Right lobe of liver (tissue), 4 donors: ENCODE measurements at regions not wholly inside any gene's neighbourhood (a gene's known extent, or its start where the extent isn't known, plus 50 kb on each side); places are given as distances from the start of the nearest gene placed in this dataset.

Experiments
- CTCF ChIP-seq, 4 donors: fragments of 200-600 bp in 3 of 4; fragments of 450-650 bp in 1 of 4; IDR thresholded peaks; one replicate each; pipeline versions ENCODE4 v1.5.1 to v1.8.0; 2016 to 2022; ENCODE audit warnings: antibody characterized with exemption in 4 of 4, mild to moderate bottlenecking in 2 of 4
- POLR2A ChIP-seq: fragments of 450-650 bp; IDR thresholded peaks from one replicate; pipeline ENCODE4 v1.6.1; 2017; ENCODE audit warnings: antibody characterized with exemption, mild to moderate bottlenecking
- donor health status: DM: no; HTN: no; CAD: no.
- donor health status: DM: no; HTN: no; CAD: no.
- donor health status: DM: no; HTN: yes; CAD: no.

GRCh38 chr10:80759693-80760092, 222.0 kb downstream of the SH2D4B start:
- no peak for TF ChIP-seq CTCF (IDR thresholded peaks at IDR 0.05)
- no peak for TF ChIP-seq POLR2A
